Colonic mucosa (tissue), 4 donors: ENCODE measurements at regions not wholly inside any gene's neighbourhood (a gene's known extent, or its start where the extent isn't known, plus 50 kb on each side); places are given as distances from the start of the nearest gene placed in this dataset.

Experiments
- DNase-seq: peaks from one replicate; pipeline ENCODE4 v3.0.0-alpha.2; 2020
- H3K27ac ChIP-seq: fragments of 200-600 bp; one replicate; pipeline ENCODE4 v1.8.0; 2021
- H3K27me3 ChIP-seq: fragments of 200-600 bp; one replicate; pipeline ENCODE4 v1.8.0; 2021
- H3K36me3 ChIP-seq: fragments of 200-600 bp; one replicate; pipeline ENCODE4 v1.8.0; 2021
- H3K4me1 ChIP-seq: fragments of 200-600 bp; one replicate; pipeline ENCODE4 v1.8.0; 2021; ENCODE audit warnings: mild to moderate bottlenecking
- H3K4me3 ChIP-seq: fragments of 200-600 bp; one replicate; pipeline ENCODE4 v1.8.0; 2021
- H3K9ac ChIP-seq, 2 donors: one replicate each; pipeline ENCODE4 v1.7.0; 2013; ENCODE audit warnings: control low read depth in 2 of 2, low read depth in 2 of 2, low read length in 2 of 2
- H3K9me3 ChIP-seq: fragments of 200-600 bp; one replicate; pipeline ENCODE4 v1.8.0; 2021
- CTCF ChIP-seq: fragments of 200-600 bp; IDR thresholded peaks from one replicate; pipeline ENCODE4 v1.8.0; 2022; ENCODE audit warnings: antibody characterized with exemption, mild to moderate bottlenecking
- intact Hi-C: fragments of 100-400 bp; cut with DNase I; formaldehyde crosslinking; loops from one replicate; pipeline ENCODE4 v1.14.1; 2022
- donor health status: healthy.
- donor health status: DM: no; HTN: no; CAD: no.
- donor health status: DM: no; HTN: no; CAD: no.

- Histone ChIP-seq H3K27me3 (no peaks in the 10 kb centered on the region), H3K36me3 (no peaks in the 10 kb centered on the region), H3K4me1 (no peaks in the 10 kb centered on the region), H3K27ac (no peak overlapping the region), H3K9ac (no peak overlapping the region), H3K4me3 (no peak overlapping the region), H3K9me3 (no peaks in the 10 kb centered on the region)
- intact Hi-C loops: no loop called here
- no peak for TF ChIP-seq CTCF
- DNase-seq: no peak
These were observed 260.1 kb downstream of the KCNE4 start for GRCh38 chr2:223311889-223312680.

- no peaks in the 10 kb centered on the region for H3K9me3 ChIP-seq
These were observed 261.1 kb downstream of the KCNE4 start for GRCh38 chr2:223313101-223313500.

GRCh38 chr2:223314811-223315210, 262.8 kb downstream of the KCNE4 start:
- intact Hi-C loops: no loop called here
- Histone ChIP-seq H3K27ac (no peak overlapping the region), H3K36me3 (no peaks in the 10 kb centered on the region)

More at GRCh38 chr2:223313101-223313500, 261.1 kb downstream of the KCNE4 start:
- intact Hi-C loops: no loop called here
- no peak for TF ChIP-seq CTCF
- H3K27me3 ChIP-seq: no peaks in the 10 kb centered on the region
- no peak overlapping the region for H3K9ac ChIP-seq
- no peaks in the 10 kb centered on the region for H3K36me3 ChIP-seq
- H3K4me3 ChIP-seq: no peak overlapping the region
- H3K4me1 ChIP-seq: no peaks in the 10 kb centered on the region
- no peak overlapping the region for H3K27ac ChIP-seq
- DNase-seq: no peak

GRCh38 chr2:223315813-223316212, 263.8 kb downstream of the KCNE4 start:
- Histone ChIP-seq H3K4me3 (no peak overlapping the region), H3K27me3 (no peaks in the 10 kb centered on the region), H3K9ac (no peak overlapping the region), H3K27ac (no peak overlapping the region), H3K36me3 (no peaks in the 10 kb centered on the region), H3K4me1 (no peaks in the 10 kb centered on the region), H3K9me3 (no peaks in the 10 kb centered on the region)
- intact Hi-C loops: no loop called here
- no peak for TF ChIP-seq CTCF
- no peak for DNase-seq

More at GRCh38 chr2:223314811-223315210, 262.8 kb downstream of the KCNE4 start:
- H3K9ac ChIP-seq: no peak overlapping the region
- no peaks in the 10 kb centered on the region for H3K27me3 ChIP-seq
- no peaks in the 10 kb centered on the region for H3K9me3 ChIP-seq
- no peaks in the 10 kb centered on the region for H3K4me1 ChIP-seq
- H3K4me3 ChIP-seq: no peak overlapping the region
- TF ChIP-seq CTCF: no peak
- no peak for DNase-seq

- Histone ChIP-seq H3K27me3 (no peaks in the 10 kb centered on the region), H3K27ac (no peak overlapping the region), H3K36me3 (no peaks in the 10 kb centered on the region), H3K9ac (no peak overlapping the region), H3K9me3 (no peaks in the 10 kb centered on the region), H3K4me1 (no peaks in the 10 kb centered on the region), H3K4me3 (no peak overlapping the region)
- intact Hi-C loops: no loop called here
- no peak for TF ChIP-seq CTCF
- no peak for DNase-seq
These were observed 264.4 kb downstream of the KCNE4 start for GRCh38 chr2:223316342-223316741.
